ENCODE measurements at regions not wholly inside any gene's neighbourhood (a gene's known extent, or its start where the extent isn't known, plus 50 kb on each side); places are given as distances from the start of the nearest gene placed in this dataset.

GRCh38 chr18:46282177-46282570 is 178.0 kb downstream of the HAUS1 start:
- TF ChIP-seq EZH2 (IDR thresholded peaks at IDR 0.05; ENCODE audit: borderline replicate concordance, insufficient read depth, low read depth, low read length, poor library complexity, severe bottlenecking), result no peak
- no peak for TF ChIP-seq CTCF (IDR thresholded peaks at IDR 0.05)
- no peak overlapping the region for H2AFZ ChIP-seq (ENCODE audit: insufficient read depth, low read depth, low read length, poor library complexity, severe bottlenecking)
- DNase-seq (no peak), ATAC-seq (ENCODE audit: low read depth) (no peak)
- H3K4me1 ChIP-seq (ENCODE audit: control insufficient read depth in 2 of 2, insufficient read depth in 2 of 2, low read length in 2 of 2), result peaks cover 0 to 4% of the 10 kb centered on the region in 2 donors
- no peaks in the 10 kb centered on the region for H3K27me3 ChIP-seq (replicated peaks in 1 of 4; ENCODE audit: control extremely low read depth in 1 of 4, control insufficient read depth in 3 of 4, insufficient read depth in 4 of 4, low read length in 3 of 4)
- WGBS (ENCODE audit: insufficient coverage), result 96% methylated on average over 6 of the region's 7 CpGs
- H3K4me1 Mint-ChIP-seq, result peaks cover 6% of the 10 kb centered on the region
- no peaks in the 10 kb centered on the region for H3K27me3 Mint-ChIP-seq
- H3K9me3 Mint-ChIP-seq (ENCODE audit: insufficient read depth), result no peaks in the 10 kb centered on the region
- H3K27ac ChIP-seq (ENCODE audit: low read length in 2 of 2), result no peak overlapping the region
- intact Hi-C loops (cut with micrococcal nuclease), result no loop called here
- no peaks in the 10 kb centered on the region for H3K9me3 ChIP-seq (ENCODE audit: control extremely low read depth in 1 of 3, control insufficient read depth in 2 of 3, insufficient read depth in 1 of 3, low read length in 2 of 3)
- no peaks in the 10 kb centered on the region for H4K20me1 ChIP-seq (ENCODE audit: control insufficient read depth, insufficient read depth, low read length, poor library complexity, severe bottlenecking)
- no peak overlapping the region for H3K9ac ChIP-seq (ENCODE audit: low read length)
- ChIA-PET CTCF (interaction anchor here (0.6 to 3.8 kb wide), 11 partner anchors 8 to 376 kb away, joined by 3 to 31 read pairs (median 5); no protein-coding TSS in a partner anchor), POLR2A (no interaction called here)
- H3K36me3 ChIP-seq (replicated peaks in 1 of 2; ENCODE audit: control extremely low read depth in 1 of 2, control insufficient read depth in 1 of 2, extremely low read depth in 1 of 2, insufficient read depth in 2 of 2, low read length in 1 of 2), result no peaks in the 10 kb centered on the region
- H3K79me2 ChIP-seq (ENCODE audit: control insufficient read depth, insufficient read depth, low read length), result no peaks in the 10 kb centered on the region
- H3K27ac Mint-ChIP-seq, result no peak overlapping the region
- H3K4me3 Mint-ChIP-seq, result no peak overlapping the region
- H3K4me3 ChIP-seq (ENCODE audit: control extremely low read depth in 1 of 5, extremely low read depth in 1 of 5, insufficient read depth in 1 of 5, low read depth in 2 of 5, low read length in 4 of 5), result no peak overlapping the region
- no peak overlapping the region for H3K4me2 ChIP-seq (replicated peaks; ENCODE audit: low read depth, low read length, poor library complexity, severe bottlenecking)

- Histone ChIP-seq H2AFZ (ENCODE audit: insufficient read depth, low read depth, low read length, poor library complexity, severe bottlenecking) (no peak overlapping the region), H3K27me3 (replicated peaks in 1 of 4; ENCODE audit: control extremely low read depth in 1 of 4, control insufficient read depth in 3 of 4, insufficient read depth in 4 of 4, low read length in 3 of 4) (no peaks in the 10 kb centered on the region), H3K9ac (ENCODE audit: low read length) (no peak overlapping the region), H3K79me2 (ENCODE audit: control insufficient read depth, insufficient read depth, low read length) (no peaks in the 10 kb centered on the region), H3K27ac (ENCODE audit: low read length in 2 of 2) (no peak overlapping the region), H3K4me2 (replicated peaks; ENCODE audit: low read depth, low read length, poor library complexity, severe bottlenecking) (no peak overlapping the region), H3K4me1 (ENCODE audit: control insufficient read depth in 2 of 2, insufficient read depth in 2 of 2, low read length in 2 of 2) (peaks cover 0 to 4% of the 10 kb centered on the region in 2 donors), H3K9me3 (ENCODE audit: control extremely low read depth in 1 of 3, control insufficient read depth in 2 of 3, insufficient read depth in 1 of 3, low read length in 2 of 3) (no peaks in the 10 kb centered on the region), H3K4me3 (ENCODE audit: control extremely low read depth in 1 of 5, extremely low read depth in 1 of 5, insufficient read depth in 1 of 5, low read depth in 2 of 5, low read length in 4 of 5) (no peak overlapping the region), H4K20me1 (ENCODE audit: control insufficient read depth, insufficient read depth, low read length, poor library complexity, severe bottlenecking) (no peaks in the 10 kb centered on the region), H3K36me3 (replicated peaks in 1 of 2; ENCODE audit: control extremely low read depth in 1 of 2, control insufficient read depth in 1 of 2, extremely low read depth in 1 of 2, insufficient read depth in 2 of 2, low read length in 1 of 2) (no peaks in the 10 kb centered on the region)
- intact Hi-C loops (cut with micrococcal nuclease), result no loop called here
- ATAC-seq (ENCODE audit: low read depth) (no peak), DNase-seq (no peak)
- Mint-ChIP-seq H3K27ac (no peak overlapping the region), H3K4me3 (no peak overlapping the region), H3K4me1 (peaks cover 6% of the 10 kb centered on the region), H3K9me3 (ENCODE audit: insufficient read depth) (no peaks in the 10 kb centered on the region), H3K27me3 (no peaks in the 10 kb centered on the region)
- POLR2A ChIA-PET, result no interaction called here
- WGBS (ENCODE audit: insufficient coverage), result 96% methylated on average over 2 of the region's 7 CpGs
- TF ChIP-seq EZH2 (IDR thresholded peaks at IDR 0.05; ENCODE audit: borderline replicate concordance, insufficient read depth, low read depth, low read length, poor library complexity, severe bottlenecking), result no peak
- TF ChIP-seq CTCF (IDR thresholded peaks at IDR 0.05), result no peak
- CTCF ChIA-PET, result interaction anchor here (0.9 to 3.8 kb wide), 5 partner anchors 80 to 375 kb away, joined by 3 to 31 read pairs (median 7); no protein-coding TSS in a partner anchor
These were observed 178.5 kb downstream of the HAUS1 start for GRCh38 chr18:46282646-46283045.

Measured in B cell (primary cell).